ENCODE measurements at regions not wholly inside any gene's neighbourhood (a gene's known extent, or its start where the extent isn't known, plus 50 kb on each side); places are given as distances from the start of the nearest gene placed in this dataset.

GRCh38 chr2:35989503-35989902, 366.1 kb upstream of the CRIM1 start (continued):
- no peak for TF ChIP-seq ZBTB11 (CRISPR knock-in tag; IDR thresholded peaks at IDR 0.05)
- TF ChIP-seq MYC (IDR thresholded peaks at IDR 0.05; ENCODE audit: insufficient read depth, insufficient read length, insufficient replicate concordance, low read length, severe bottlenecking), result no peak

GRCh38 chr2:35989040-35989439, 366.5 kb upstream of the CRIM1 start:
- H3K9ac ChIP-seq (ENCODE audit: control insufficient read depth, insufficient read depth, low read length), result no peak overlapping the region
- in situ Hi-C loops (cut with MboI), result no loop called here
- H3K27me3 ChIP-seq (replicated peaks in 1 of 2; ENCODE audit: control insufficient read depth in 2 of 2, insufficient read depth in 2 of 2, low read length in 1 of 2), result no peaks in the 10 kb centered on the region
- ChIA-PET CTCF (interaction anchor here (0.7 to 2.3 kb wide), 2 partner anchors 18 to 661 kb away, joined by 3 to 13 read pairs; no protein-coding TSS in a partner anchor), RAD21 (ENCODE audit: unreplicated experiment) (interaction anchor here (1.3 kb wide), 1 partner anchor 18 kb away, joined by 5 read pairs; no protein-coding TSS in a partner anchor), SMC1A (ENCODE audit: uncharacterized antibody, unreplicated experiment) (interaction anchor here (0.6 to 2.0 kb wide), 3 partner anchors 13 to 75 kb away, joined by 3 to 4 read pairs (median 3); no protein-coding TSS in a partner anchor), POLR2A (interaction anchor here (0.6 to 1.0 kb wide), 3 partner anchors 10 to 601 kb away, joined by 3 to 4 read pairs (median 3); no protein-coding TSS in a partner anchor)
- ATAC-seq (no peak), DNase-seq (ENCODE audit: low read depth, low spot score) (no peak), FAIRE-seq (no peak)
- no peaks in the 10 kb centered on the region for H3K9me3 ChIP-seq (replicated peaks; ENCODE audit: control insufficient read depth, insufficient read depth, low read length)
- BruUV-seq (replicated peaks), result no TSS peak
- TF ChIP-seq ZNF217 (IDR thresholded peaks at IDR 0.05) (no peak), USF1 (IDR thresholded peaks at IDR 0.05; ENCODE audit: borderline replicate concordance, extremely low read length, insufficient read depth, low read depth, low read length) (no peak)
- H3K27ac ChIP-seq (ENCODE audit: control insufficient read depth, insufficient read depth), result no peak overlapping the region
- no peak overlapping the region for H2AFZ ChIP-seq (ENCODE audit: control insufficient read depth, low read depth, low read length)
- no peaks in the 10 kb centered on the region for H3K79me2 ChIP-seq (ENCODE audit: control insufficient read depth, insufficient read depth, low read length)
- H4K20me1 ChIP-seq (ENCODE audit: control insufficient read depth, insufficient read depth), result no peaks in the 10 kb centered on the region
- intact Hi-C loops (cut with micrococcal nuclease; ENCODE audit: unreplicated experiment), result no loop called here
- no peak overlapping the region for H3K4me2 ChIP-seq (ENCODE audit: control insufficient read depth, insufficient read depth)
- H3K4me3 ChIP-seq, result no peak overlapping the region
- no peaks in the 10 kb centered on the region for H3K36me3 ChIP-seq (ENCODE audit: control insufficient read depth in 2 of 2, insufficient read depth in 2 of 2, low read length in 1 of 2)
- H3K4me1 ChIP-seq (ENCODE audit: control insufficient read depth, insufficient read depth, low read length), result no peaks in the 10 kb centered on the region

Measured in GM12878 (cell line).